ENCODE measurements at regions not wholly inside any gene's neighbourhood (a gene's known extent, or its start where the extent isn't known, plus 50 kb on each side); places are given as distances from the start of the nearest gene placed in this dataset.

DNA sequence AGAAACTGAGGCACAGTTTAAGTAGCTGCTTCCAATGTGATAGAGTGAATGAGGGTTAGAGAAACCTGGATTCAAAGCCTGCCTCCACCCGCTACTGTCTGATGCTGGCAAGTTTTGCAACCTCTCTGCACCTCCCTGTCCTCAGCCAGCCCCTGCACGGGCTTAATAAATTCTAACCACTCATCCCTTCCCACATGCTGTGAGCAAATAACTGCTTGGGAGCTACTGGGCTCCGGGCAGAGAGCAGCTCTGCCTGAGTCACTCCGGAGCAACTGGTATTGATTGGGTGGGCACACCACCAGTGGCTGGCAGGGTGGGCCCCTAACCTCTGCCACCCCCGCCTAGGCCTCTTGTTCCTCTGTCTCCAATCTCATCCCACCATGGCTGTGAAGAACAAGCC lies 104.3 kb upstream of the SYT13 start:
- TF ChIP-seq, protein P1, sequence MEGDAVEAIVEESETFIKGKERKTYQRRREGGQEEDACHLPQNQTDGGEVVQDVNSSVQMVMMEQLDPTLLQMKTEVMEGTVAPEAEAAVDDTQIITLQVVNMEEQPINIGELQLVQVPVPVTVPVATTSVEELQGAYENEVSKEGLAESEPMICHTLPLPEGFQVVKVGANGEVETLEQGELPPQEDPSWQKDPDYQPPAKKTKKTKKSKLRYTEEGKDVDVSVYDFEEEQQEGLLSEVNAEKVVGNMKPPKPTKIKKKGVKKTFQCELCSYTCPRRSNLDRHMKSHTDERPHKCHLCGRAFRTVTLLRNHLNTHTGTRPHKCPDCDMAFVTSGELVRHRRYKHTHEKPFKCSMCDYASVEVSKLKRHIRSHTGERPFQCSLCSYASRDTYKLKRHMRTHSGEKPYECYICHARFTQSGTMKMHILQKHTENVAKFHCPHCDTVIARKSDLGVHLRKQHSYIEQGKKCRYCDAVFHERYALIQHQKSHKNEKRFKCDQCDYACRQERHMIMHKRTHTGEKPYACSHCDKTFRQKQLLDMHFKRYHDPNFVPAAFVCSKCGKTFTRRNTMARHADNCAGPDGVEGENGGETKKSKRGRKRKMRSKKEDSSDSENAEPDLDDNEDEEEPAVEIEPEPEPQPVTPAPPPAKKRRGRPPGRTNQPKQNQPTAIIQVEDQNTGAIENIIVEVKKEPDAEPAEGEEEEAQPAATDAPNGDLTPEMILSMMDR (IDR thresholded peaks at IDR 0.05; ENCODE audit: insufficient read depth, low read length): no peak
- TF ChIP-seq, protein P2, sequence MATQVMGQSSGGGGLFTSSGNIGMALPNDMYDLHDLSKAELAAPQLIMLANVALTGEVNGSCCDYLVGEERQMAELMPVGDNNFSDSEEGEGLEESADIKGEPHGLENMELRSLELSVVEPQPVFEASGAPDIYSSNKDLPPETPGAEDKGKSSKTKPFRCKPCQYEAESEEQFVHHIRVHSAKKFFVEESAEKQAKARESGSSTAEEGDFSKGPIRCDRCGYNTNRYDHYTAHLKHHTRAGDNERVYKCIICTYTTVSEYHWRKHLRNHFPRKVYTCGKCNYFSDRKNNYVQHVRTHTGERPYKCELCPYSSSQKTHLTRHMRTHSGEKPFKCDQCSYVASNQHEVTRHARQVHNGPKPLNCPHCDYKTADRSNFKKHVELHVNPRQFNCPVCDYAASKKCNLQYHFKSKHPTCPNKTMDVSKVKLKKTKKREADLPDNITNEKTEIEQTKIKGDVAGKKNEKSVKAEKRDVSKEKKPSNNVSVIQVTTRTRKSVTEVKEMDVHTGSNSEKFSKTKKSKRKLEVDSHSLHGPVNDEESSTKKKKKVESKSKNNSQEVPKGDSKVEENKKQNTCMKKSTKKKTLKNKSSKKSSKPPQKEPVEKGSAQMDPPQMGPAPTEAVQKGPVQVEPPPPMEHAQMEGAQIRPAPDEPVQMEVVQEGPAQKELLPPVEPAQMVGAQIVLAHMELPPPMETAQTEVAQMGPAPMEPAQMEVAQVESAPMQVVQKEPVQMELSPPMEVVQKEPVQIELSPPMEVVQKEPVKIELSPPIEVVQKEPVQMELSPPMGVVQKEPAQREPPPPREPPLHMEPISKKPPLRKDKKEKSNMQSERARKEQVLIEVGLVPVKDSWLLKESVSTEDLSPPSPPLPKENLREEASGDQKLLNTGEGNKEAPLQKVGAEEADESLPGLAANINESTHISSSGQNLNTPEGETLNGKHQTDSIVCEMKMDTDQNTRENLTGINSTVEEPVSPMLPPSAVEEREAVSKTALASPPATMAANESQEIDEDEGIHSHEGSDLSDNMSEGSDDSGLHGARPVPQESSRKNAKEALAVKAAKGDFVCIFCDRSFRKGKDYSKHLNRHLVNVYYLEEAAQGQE (IDR thresholded peaks at IDR 0.05; ENCODE audit: insufficient replicate concordance, low read depth): no peak

All from HL-60 (cell line).